Thyroid gland (tissue), 4 donors: ENCODE measurements at regions not wholly inside any gene's neighbourhood (a gene's known extent, or its start where the extent isn't known, plus 50 kb on each side); places are given as distances from the start of the nearest gene placed in this dataset.
"Not testable (repeated sequence)": the region's sequence is repeated elsewhere in the genome, so short reads cannot be mapped to it uniquely, and the experiment has no call there.

Source experiments
- CTCF ChIP-seq, 6 experiments: fragments of 200-600 bp in 3 of 6; fragments of 450-650 bp in 3 of 6; sonication (generic) in 3 of 6; IDR thresholded peaks; one replicate each; pipeline ENCODE4 v1.5.1; 2016 to 2019; ENCODE audit warnings: antibody characterized with exemption in 6 of 6, mild to moderate bottlenecking in 2 of 6, inconsistent platforms in 1 of 6, moderate library complexity in 1 of 6
- POLR2A ChIP-seq, 2 donors: fragments of 450-650 bp; IDR thresholded peaks; one replicate each; pipeline ENCODE4 v1.6.1; 2017; ENCODE audit warnings: antibody characterized with exemption in 2 of 2, mild to moderate bottlenecking in 2 of 2, moderate library complexity in 1 of 2

- TF ChIP-seq CTCF, POLR2A (IDR thresholded peaks at IDR 0.05): not testable (repeated sequence)
These were observed 56.6 kb upstream of the ZNF519 start for GRCh38 chr18:14188751-14189406.
